ENCODE measurements at regions not wholly inside any gene's neighbourhood (a gene's known extent, or its start where the extent isn't known, plus 50 kb on each side); places are given as distances from the start of the nearest gene placed in this dataset.

DNA sequence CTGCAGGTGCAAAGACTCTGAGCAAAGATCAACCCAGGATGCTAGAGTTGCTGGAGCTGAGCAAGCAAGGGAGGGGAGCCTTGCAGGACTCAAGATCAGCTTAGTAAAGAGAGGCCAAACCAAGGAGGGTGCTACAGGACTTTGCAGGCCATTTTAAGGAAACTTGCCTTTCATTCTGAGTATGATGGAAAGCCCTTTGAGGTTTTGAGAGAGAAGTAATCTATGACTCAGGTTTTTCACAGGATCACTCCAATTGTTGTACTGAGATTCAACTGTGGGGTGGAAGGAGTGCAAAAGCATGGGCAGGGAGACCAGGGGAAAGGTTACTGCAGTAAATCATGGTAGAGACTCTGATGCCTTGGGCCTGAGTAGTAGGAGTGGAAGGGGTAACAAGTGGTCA lies 260.4 kb upstream of the GPR149 start:
- TF ChIP-seq, protein P1, sequence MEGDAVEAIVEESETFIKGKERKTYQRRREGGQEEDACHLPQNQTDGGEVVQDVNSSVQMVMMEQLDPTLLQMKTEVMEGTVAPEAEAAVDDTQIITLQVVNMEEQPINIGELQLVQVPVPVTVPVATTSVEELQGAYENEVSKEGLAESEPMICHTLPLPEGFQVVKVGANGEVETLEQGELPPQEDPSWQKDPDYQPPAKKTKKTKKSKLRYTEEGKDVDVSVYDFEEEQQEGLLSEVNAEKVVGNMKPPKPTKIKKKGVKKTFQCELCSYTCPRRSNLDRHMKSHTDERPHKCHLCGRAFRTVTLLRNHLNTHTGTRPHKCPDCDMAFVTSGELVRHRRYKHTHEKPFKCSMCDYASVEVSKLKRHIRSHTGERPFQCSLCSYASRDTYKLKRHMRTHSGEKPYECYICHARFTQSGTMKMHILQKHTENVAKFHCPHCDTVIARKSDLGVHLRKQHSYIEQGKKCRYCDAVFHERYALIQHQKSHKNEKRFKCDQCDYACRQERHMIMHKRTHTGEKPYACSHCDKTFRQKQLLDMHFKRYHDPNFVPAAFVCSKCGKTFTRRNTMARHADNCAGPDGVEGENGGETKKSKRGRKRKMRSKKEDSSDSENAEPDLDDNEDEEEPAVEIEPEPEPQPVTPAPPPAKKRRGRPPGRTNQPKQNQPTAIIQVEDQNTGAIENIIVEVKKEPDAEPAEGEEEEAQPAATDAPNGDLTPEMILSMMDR (IDR thresholded peaks at IDR 0.05; ENCODE audit: low read depth, low read length): no peak
- no peak for TF ChIP-seq EZH2phosphoT487 (IDR thresholded peaks at IDR 0.05; ENCODE audit: low read depth)
